Hepatic stellate cell (primary cell): ENCODE measurements at regions not wholly inside any gene's neighbourhood (a gene's known extent, or its start where the extent isn't known, plus 50 kb on each side); places are given as distances from the start of the nearest gene placed in this dataset.
"Not testable (repeated sequence)": the region's sequence is repeated elsewhere in the genome, so short reads cannot be mapped to it uniquely, and the experiment has no call there.

Experiments
- DNase-seq: peaks from one replicate; pipeline ENCODE4 v3.0.0; 2011; ENCODE audit warnings: low spot score

- no peak for DNase-seq
Measured at GRCh38 chr9:22170556-22170955, 161.5 kb upstream of the CDKN2B start.

- no peak for DNase-seq
Measured at GRCh38 chr9:22170990-22171670, 162.0 kb upstream of the CDKN2B start.

- no peak for DNase-seq
Measured at GRCh38 chr9:22171691-22172090, 162.6 kb upstream of the CDKN2B start.

- no peak for DNase-seq
Measured at GRCh38 chr9:22173908-22174307, 164.8 kb upstream of the CDKN2B start.

GRCh38 chr9:22175972-22176545 lies 167.0 kb upstream of the CDKN2B start:
- no peak for DNase-seq

GRCh38 chr9:22181021-22181420 lies 171.9 kb upstream of the CDKN2B start:
- not testable (repeated sequence) for DNase-seq

- no peak for DNase-seq
Measured at GRCh38 chr9:22189471-22189870, 180.4 kb upstream of the CDKN2B start.

- DNase-seq: not testable (repeated sequence)
Measured at GRCh38 chr9:22197000-22197399, 187.9 kb upstream of the CDKN2B start.

GRCh38 chr9:22198681-22199080 lies 189.6 kb upstream of the CDKN2B start:
- no peak for DNase-seq

GRCh38 chr9:22201256-22201655 lies 192.2 kb upstream of the CDKN2B start:
- DNase-seq: no peak

GRCh38 chr9:22203371-22204138 lies 194.4 kb upstream of the CDKN2B start:
- DNase-seq: no peak

- DNase-seq: no peak
Measured at GRCh38 chr9:22204240-22204639, 195.1 kb upstream of the CDKN2B start.

- no peak for DNase-seq
Measured at GRCh38 chr9:22206833-22207232, 197.7 kb upstream of the CDKN2B start.

- no peak for DNase-seq
Measured at GRCh38 chr9:22208846-22209585, 199.9 kb upstream of the CDKN2B start.

- no peak for DNase-seq
Measured at GRCh38 chr9:22210262-22210661, 201.2 kb upstream of the CDKN2B start.

GRCh38 chr9:22210936-22211335 lies 201.8 kb upstream of the CDKN2B start:
- DNase-seq: no peak

GRCh38 chr9:22211588-22212360 lies 202.7 kb upstream of the CDKN2B start:
- DNase-seq: peak; percentile 66

- DNase-seq: no peak
Measured at GRCh38 chr9:22214021-22214420, 204.9 kb upstream of the CDKN2B start.

- DNase-seq: no peak
Measured at GRCh38 chr9:22214497-22215031, 205.5 kb upstream of the CDKN2B start.

GRCh38 chr9:22215521-22215920 lies 206.4 kb upstream of the CDKN2B start:
- DNase-seq: no peak

GRCh38 chr9:22216730-22217172 lies 207.6 kb upstream of the CDKN2B start:
- peak; percentile 26 for DNase-seq
